ENCODE measurements at regions not wholly inside any gene's neighbourhood (a gene's known extent, or its start where the extent isn't known, plus 50 kb on each side); places are given as distances from the start of the nearest gene placed in this dataset.
"Not testable (repeated sequence)": the region's sequence is repeated elsewhere in the genome, so short reads cannot be mapped to it uniquely, and the experiment has no call there.

DNA sequence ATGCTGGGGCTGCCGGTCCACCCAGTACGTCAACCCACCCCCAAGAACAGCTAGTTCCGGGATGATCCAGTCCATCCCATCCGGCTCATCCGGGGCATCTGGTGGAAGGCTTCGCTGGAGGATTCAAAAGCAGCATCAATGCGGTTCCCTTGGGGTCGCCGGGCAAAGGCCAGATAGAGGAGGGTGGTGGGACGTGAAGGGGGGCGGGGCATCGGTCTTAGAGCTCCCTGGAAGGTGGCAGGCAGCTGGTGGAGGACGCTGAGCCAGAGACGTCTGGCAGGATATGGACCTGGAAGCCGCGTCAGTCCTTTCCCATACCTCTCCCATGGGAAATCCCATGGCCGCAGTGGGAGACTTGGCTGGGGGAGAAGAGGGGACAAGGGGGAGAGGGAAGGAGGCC lies 1500.8 kb upstream of the DEFB115 start:
- no peak for TF ChIP-seq CTCF (IDR thresholded peaks at IDR 0.05; ENCODE audit: extremely low read depth, missing control alignments)
- no peak for DNase-seq (ENCODE audit: low spot score)

DNA sequence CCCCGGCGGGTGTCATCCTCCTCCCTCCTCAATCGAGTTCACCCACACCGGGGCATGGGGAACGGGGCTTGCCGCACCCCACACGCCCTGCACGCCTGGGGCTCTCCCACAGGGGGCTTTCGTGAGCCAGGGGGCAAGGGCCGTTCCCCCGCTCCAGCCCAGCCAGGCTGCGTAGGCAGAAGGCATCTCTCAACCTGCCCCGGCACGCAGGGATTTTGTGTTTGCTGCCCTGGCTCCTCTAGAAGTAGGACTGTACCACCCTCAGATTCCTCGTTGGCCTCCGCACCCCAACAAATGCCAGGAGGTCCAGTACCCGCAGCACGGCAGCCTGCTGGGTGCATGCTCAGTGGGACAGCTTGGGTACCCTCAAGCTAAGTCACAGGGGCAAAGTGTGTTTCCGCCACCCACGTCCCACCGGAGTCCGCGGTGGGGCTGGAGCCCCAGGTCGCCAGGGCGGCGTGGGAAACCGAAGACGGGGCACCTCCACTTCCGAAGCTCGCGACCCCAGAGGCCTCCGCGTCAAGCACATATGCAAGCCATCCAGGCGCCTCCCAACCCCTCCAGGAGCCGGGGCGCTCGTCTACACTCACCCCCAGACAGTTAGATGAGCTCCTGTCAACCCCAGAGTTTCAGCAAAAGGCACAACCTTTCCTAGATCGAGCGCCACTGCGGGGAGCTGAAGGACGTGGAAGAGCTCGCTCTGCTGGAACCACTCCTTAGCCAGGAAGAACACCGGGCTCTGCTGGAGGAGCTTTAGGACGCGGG lies 1495.7 kb upstream of the DEFB115 start:
- DNase-seq (ENCODE audit: low spot score) = not testable (repeated sequence)

DNA sequence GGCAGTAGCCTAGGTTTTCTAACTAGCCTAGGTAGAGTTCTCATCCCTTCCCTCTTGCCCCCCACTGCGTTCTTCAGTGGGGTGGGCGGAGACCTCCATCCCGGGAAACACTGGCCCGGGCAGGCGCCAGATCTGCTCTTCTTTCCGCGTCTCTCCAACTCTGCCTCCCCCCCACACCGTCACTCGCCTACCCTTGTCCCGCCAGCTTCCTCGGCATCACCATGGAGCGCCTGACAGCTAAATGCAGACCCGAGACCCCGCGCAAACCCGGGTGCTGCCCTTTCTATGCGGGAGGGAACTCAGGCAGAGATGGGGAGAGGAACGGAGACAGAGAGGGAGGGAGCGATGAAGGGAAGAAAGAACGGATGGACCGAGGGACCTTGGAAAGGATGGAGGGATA lies 1494.8 kb upstream of the DEFB115 start:
- DNase-seq (ENCODE audit: low spot score) = no peak
- TF ChIP-seq CTCF (IDR thresholded peaks at IDR 0.05; ENCODE audit: extremely low read depth, missing control alignments) = no peak

GRCh38 chr20:29763821-29764511 lies 1493.5 kb upstream of the DEFB115 start:
- TF ChIP-seq CTCF (IDR thresholded peaks at IDR 0.05; ENCODE audit: extremely low read depth, missing control alignments) = no peak
- no peak for DNase-seq (ENCODE audit: low spot score)

DNA sequence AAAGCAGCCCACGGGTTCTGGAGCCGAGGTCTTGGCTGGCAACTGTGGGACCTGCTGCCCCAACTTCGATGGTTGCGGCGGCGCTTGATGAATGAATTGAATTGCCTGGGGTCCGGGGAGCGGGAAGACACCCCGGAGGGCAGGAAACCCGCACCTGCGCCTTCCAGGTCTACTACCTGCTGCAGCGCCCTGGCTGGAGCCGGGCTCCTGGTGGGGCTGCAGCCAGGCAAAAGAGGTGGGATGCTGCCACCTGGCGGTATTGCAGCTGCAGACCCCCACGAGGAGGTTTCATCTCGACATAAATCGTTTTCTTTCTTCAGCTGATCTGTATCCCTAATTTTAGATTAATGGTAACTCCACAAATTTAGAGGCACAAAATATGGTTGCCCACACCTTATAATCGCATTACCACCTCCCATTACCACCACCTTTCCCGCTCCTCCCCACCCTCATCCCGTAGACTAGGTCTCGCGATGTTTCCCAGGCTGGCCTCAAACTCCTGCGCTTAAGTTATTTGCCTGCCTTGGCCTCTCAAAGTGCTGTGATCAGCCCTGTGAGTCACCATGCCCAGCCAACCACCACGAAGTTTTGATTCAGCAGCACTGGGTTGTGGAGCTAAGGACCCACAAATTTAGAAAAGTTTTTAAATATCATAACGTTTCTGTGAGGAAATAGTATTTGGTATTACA lies 1492.4 kb upstream of the DEFB115 start:
- DNase-seq (ENCODE audit: low spot score) = not testable (repeated sequence)

DNA sequence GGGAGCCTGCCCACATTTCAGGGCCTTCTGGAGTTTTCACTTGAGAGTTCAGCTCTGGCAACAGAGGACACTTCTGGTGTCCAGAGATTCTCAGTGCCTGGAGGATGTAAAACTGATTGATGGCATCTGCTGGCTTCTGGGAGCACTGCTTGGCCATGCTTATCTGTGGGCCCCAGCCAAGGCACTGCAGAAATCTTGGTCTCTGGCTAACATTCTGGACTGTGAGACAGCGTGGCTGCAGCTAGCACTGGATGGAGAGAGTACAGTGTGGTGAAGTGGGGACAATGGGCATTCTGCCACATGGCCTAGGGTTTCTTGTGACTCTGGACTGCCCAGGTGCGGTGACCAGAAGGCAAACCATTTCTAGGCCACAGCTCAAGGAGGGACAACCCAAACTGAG lies 1479.4 kb upstream of the DEFB115 start:
- DNase-seq (ENCODE audit: low spot score) = not testable (repeated sequence)

DNA sequence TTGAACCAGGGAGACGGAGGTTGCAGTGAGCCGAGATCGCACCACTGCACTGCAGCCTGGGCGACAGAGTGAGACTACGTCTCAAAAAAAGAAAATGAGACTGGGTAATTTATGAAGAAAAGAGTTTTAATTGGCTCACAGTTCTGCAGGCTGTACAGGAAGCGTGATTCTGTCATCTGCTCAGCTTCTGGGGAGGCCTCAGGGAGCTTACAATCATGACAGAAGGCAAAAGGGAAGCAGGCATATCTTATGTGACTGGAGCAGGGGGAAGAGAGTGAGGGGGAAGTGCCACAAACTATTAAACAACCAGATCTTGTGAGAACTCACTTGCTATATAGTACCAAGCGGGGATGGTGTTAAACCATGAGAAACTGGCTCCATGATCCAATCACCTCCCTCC lies 1476.2 kb upstream of the DEFB115 start:
- not testable (repeated sequence) for DNase-seq (ENCODE audit: low spot score)

DNA sequence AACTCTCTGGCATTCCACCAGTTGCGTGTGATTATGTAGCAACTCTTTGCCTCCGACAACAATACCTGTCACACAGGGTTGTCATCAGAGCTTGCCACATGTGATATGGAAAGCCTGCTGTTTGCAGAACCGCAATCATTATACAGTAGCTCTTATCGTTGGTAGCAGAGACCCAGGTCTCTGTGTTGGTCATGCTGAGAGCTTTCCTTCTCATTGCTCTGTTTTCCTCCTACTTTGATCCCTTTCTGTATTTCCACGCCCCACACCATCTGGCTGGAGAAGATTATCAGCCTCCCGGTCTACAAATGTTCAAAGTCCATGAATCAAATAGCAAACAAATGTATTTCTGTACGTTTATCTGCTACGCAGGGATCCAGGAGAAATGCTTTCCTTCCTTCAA lies 1475.6 kb upstream of the DEFB115 start:
- not testable (repeated sequence) for DNase-seq (ENCODE audit: low spot score)

DNA sequence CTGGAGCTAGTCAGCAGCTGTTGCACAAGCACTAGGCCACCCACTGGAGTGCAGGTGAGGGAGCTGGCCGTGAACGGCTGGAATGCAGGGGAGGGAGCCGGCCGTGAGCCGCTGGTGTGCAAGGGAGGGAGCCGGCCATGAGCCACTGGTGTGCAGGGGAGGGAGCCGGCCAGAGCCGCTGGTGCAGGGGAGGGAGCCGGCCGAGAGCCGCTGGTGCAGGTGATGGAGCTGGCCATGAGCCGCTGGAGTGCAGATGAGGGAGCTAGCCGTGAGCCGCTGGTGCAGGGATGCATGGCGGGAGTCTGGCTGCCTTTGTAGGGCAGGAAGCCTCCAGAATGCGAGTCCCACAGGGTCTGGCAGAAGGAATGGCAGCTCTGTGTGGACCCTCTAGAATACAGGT lies 1470.0 kb upstream of the DEFB115 start:
- not testable (repeated sequence) for DNase-seq (ENCODE audit: low spot score)

DNA sequence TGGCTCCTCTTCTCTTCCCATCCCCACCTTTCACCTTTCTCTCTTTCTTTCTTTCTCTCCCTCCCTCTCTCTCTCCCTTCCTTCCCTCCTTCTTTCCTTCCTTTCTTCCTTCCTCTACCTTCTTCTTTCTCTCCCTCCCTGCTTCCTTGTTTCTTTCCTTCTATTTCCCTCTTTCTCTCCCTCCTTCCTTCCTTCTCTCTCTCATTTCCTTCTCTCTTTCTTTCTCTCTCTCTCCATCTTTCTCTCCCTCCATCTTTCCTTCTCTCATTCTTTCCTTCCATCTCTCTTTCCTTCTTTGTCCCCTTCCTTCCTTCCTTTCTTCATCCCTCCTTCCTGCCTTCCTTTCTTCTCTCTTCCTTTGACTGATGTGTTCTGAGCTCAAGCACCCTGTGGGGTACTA lies 1467.0 kb upstream of the DEFB115 start:
- no peak for DNase-seq (ENCODE audit: low spot score)
- TF ChIP-seq CTCF (IDR thresholded peaks at IDR 0.05; ENCODE audit: extremely low read depth, missing control alignments) = no peak

- not testable (repeated sequence) for DNase-seq (ENCODE audit: low spot score)
These were observed 1426.0 kb upstream of the DEFB115 start for GRCh38 chr20:29831508-29831907.

- not testable (repeated sequence) for DNase-seq (ENCODE audit: low spot score)
These were observed 1389.5 kb upstream of the DEFB115 start for GRCh38 chr20:29868014-29868413.

DNA sequence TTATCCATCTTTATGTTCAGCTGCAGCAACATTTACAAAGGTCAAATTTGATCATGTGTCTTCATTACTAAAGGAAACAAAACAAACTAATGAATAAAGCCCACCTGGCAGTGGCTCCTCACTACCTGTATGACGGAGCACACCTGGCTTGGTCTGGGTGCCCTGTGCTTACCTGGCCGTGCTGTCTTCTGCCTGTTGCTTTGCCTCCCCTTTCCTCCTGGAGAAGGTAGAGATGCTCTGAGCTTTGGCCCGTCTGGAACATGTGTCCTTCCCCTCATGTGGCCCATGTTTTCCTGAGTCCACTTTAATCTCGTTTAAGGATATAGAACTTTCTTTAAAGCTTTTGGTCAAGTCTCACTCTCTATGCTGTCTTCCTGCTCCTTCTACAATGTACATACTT lies 1388.8 kb upstream of the DEFB115 start:
- not testable (repeated sequence) for DNase-seq (ENCODE audit: low spot score)

GRCh38 chr20:29871816-29872215 lies 1385.6 kb upstream of the DEFB115 start:
- not testable (repeated sequence) for DNase-seq (ENCODE audit: low spot score)
